HG02884 (cell line): ENCODE measurements at regions not wholly inside any gene's neighbourhood (a gene's known extent, or its start where the extent isn't known, plus 50 kb on each side); places are given as distances from the start of the nearest gene placed in this dataset.
"Not testable (repeated sequence)": the region's sequence is repeated elsewhere in the genome, so short reads cannot be mapped to it uniquely, and the experiment has no call there.

Experiments used
- ATAC-seq: cut with Tn5 transposase; IDR thresholded peaks from one replicate; pipeline ENCODE4 v1.9.1; 2021; ENCODE audit warnings: mild to moderate bottlenecking, moderate library complexity; ENCODE audit not compliant: unreplicated experiment

GRCh38 chr6:63010962-63011361 lies 200.3 kb upstream of the FKBP1C start:
- not testable (repeated sequence) for ATAC-seq

GRCh38 chr6:63014290-63014689 lies 197.0 kb upstream of the FKBP1C start:
- no peak for ATAC-seq

GRCh38 chr6:63022631-63023030 lies 188.6 kb upstream of the FKBP1C start:
- ATAC-seq = no peak

- no peak for ATAC-seq
These were observed 187.5 kb upstream of the FKBP1C start for GRCh38 chr6:63023726-63024125.

GRCh38 chr6:63049216-63049615 lies 162.1 kb upstream of the FKBP1C start:
- no peak for ATAC-seq

GRCh38 chr6:63053206-63053605 lies 158.1 kb upstream of the FKBP1C start:
- ATAC-seq = not testable (repeated sequence)

GRCh38 chr6:63058601-63059000 lies 152.7 kb upstream of the FKBP1C start:
- no peak for ATAC-seq

- ATAC-seq = no peak
These were observed 147.5 kb upstream of the FKBP1C start for GRCh38 chr6:63063631-63064271.

DNA sequence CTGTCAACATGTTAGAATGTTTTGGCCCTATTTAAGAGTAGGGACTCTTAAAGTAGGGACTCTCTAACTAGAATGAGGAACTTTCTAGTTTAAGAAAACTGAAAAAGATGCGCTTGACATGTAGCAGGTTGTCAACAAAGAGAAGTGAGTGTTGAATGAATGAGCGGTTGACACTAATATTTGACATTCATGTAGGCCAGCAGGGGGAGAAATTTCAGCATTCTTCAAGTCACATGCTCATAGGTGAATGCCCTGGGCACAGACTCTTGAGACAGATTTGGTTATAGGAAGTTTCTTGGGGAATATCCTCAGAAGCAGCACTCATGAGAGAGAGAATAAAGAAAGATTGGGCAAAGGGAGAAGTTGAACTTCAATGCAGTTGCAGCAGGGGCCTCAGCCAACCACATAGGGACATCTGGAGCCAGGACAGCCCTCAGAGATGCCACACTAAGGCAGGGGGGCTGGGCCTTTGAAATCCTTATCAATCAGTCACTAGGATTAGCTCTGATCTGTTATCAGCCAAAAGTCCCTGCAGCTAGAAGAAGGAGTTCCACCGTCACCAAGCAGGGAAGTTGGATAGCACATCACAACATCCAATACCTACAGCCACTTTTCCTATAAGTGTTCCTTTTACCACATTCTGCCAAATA lies 145.1 kb upstream of the FKBP1C start:
- ATAC-seq = peak; percentile 68

DNA sequence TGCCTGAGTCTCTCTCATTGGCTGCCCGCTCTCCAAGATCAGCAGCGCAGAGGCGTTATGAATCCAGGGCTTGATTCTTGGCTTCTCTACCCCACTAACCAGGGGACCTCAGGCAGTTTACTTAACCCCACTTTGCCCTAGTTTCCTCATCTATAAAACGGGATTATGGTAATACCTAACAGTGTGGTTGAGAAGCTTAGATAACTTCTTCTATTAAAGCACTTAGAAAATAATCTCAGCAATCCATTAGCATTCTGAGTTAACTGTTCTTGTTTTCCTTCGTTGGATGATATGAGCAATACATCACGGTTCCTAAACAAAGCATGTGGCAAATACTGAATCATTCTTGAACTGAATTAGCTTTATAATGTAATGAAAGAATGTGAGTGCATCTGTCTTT lies 116.3 kb upstream of the FKBP1C start:
- ATAC-seq = no peak

DNA sequence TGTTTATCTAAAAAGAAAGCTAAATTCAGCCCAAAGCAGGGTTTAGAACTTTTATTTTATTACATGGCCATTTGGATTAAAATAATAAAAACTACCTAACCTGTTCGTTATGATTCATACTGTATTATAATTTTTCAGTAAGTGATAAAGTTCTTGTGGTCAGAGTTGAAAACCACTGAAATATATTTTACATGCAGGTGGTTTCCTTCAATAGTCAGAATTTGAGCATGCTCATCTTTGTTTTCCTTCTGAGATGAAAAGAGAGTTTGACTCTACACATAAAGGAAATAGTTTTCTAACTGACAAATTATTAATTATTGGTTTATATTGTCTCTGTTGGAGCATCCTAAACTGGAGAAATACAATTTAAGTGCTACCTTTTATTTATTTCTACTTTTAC lies 114.0 kb upstream of the FKBP1C start:
- ATAC-seq = no peak

GRCh38 chr6:63098789-63099188 lies 112.5 kb upstream of the FKBP1C start:
- no peak for ATAC-seq

DNA sequence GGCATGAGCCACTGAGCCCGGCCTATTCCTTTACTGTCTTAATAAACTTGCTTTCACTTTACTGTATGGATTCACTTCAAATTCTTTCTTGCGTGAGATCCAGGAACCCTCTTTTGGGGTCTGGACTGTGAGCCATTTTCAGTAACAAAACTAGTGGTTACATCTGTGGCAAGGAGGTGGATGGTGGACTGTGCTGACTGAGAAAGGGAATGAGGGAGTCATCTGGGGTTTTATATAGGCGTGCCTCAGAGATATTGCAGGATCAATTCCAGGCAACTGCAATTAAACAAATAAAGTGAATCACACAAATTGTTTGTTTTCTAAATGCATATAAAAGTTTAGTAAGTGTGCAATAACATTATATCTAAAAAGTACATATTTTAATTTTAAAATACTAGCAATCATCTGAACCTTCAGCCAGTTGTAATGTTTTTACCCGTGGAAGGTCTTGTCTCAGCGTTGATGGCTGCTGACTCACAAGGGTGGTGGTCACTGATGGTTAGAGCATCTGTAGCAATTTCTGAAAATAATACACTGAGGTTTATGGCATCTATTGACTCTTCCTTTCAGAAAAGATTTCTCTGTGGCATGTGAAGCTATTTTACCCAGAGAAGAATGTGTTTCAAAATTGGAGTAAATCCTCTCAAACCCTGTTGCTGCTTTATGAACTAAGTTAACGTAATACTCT lies 111.4 kb upstream of the FKBP1C start:
- ATAC-seq = no peak

DNA sequence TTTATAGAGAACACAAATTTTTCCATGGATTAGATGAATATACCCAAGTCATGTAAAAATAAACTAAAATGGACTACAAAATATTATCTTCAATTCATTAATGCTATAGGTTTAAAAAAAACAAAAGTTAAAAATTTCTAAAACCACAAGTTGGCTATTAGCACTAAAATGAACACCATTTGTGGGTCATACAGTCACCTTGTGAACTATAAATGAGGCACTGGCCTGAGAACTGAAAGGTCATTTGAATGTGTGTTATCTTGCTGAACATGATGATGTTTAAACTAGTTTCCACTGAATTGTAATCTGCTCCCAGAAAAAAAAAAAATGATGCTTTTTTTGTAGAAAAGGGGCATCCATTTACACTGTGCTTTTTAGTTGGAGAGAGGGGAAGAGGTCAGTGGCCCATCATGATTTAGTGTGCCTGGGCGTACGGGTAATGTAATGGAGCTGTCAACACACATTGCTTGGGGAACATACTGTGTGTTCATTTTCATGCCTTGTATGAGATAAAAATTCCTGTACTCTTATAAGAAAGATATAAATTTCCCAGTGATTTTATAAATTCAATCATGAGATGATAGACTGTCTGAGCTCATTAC lies 96.6 kb upstream of the FKBP1C start:
- no peak for ATAC-seq

DNA sequence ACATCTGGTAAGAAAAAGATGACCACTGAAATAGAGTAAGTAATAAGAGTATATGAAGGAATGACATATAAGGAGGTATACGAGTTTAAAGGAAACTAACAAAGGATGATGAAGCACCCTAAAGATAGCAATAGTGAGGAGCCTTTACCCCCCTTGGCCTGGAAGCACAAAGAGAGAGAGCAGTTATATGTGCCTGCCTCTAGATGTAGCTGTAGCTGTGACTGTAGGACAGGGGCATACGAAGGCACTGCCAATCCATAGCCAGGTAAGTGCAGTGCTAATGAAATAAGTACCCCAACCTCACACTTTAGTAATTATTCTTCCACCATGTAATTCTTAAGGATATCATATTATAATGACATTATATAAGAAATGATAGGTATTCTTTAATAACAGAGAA lies 90.1 kb upstream of the FKBP1C start:
- no peak for ATAC-seq

DNA sequence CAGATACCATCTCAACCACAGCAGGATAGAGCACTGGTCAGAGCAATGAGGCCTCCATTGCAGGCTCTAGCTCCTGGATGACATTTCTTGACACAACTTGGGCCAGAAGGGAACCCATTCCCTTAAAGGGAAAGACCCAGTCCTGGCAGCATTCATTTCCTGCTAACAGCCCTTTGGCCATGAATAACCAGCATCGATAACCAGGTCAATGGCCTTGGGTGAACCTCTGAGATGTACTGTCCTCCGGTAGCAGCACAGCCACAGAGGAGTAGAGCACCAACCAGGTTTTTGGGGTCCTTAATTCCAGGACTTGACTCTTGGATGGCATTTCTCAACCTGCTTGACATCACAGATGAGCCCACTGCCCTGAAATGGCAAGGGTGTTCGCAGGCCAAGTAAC lies 71.2 kb upstream of the FKBP1C start:
- ATAC-seq = no peak

GRCh38 chr6:63140692-63141318 lies 70.5 kb upstream of the FKBP1C start:
- no peak for ATAC-seq

GRCh38 chr6:63149730-63150129 lies 61.5 kb upstream of the FKBP1C start:
- no peak for ATAC-seq

GRCh38 chr6:63154535-63154934 lies 56.7 kb upstream of the FKBP1C start:
- ATAC-seq = no peak
